Neutrophil (primary cell): ENCODE measurements at regions not wholly inside any gene's neighbourhood (a gene's known extent, or its start where the extent isn't known, plus 50 kb on each side); places are given as distances from the start of the nearest gene placed in this dataset.
"Not testable (repeated sequence)": the region's sequence is repeated elsewhere in the genome, so short reads cannot be mapped to it uniquely, and the experiment has no call there.

Source experiments
- H3K27ac ChIP-seq: fragments of 200-600 bp; sonication (generic); 2 replicates; pipeline ENCODE4 v1.5.1; 2016; ENCODE audit warnings: mild to moderate bottlenecking, moderate library complexity
- H3K27me3 ChIP-seq: fragments of 200-600 bp; sonication (generic); 2 replicates; pipeline ENCODE4 v1.6.0; 2016; ENCODE audit warnings: mild to moderate bottlenecking
- H3K36me3 ChIP-seq: fragments of 200-600 bp; sonication (generic); 2 replicates; pipeline ENCODE4 v1.5.1; 2017
- H3K4me1 ChIP-seq, 2 experiments: fragments of 200-600 bp in 1 of 2; sonication (generic) in 1 of 2; 1 replicate in 1 of 2; 2 replicates in 1 of 2; pipeline versions ENCODE4 v1.5.1 to v1.6.1; 2013 to 2016; ENCODE audit warnings: low read depth in 1 of 2, low read length in 1 of 2, mild to moderate bottlenecking in 1 of 2, moderate library complexity in 1 of 2; ENCODE audit not compliant: control insufficient read depth in 1 of 2, insufficient read depth in 1 of 2
- H3K4me3 ChIP-seq, 2 experiments: fragments of 200-600 bp in 1 of 2; sonication (generic) in 1 of 2; 1 replicate in 1 of 2; 2 replicates in 1 of 2; pipeline ENCODE4 v1.5.1; 2013 to 2016; ENCODE audit warnings: low read depth in 1 of 2, low read length in 1 of 2, mild to moderate bottlenecking in 1 of 2, moderate library complexity in 1 of 2
- H3K9me3 ChIP-seq: fragments of 200-600 bp; sonication (generic); 2 replicates; pipeline ENCODE4 v1.5.1; 2016
- CTCF ChIP-seq: fragments of 200-600 bp; sonication (generic); IDR thresholded peaks from 2 replicates; pipeline ENCODE4 v1.5.1; 2016; ENCODE audit warnings: antibody characterized with exemption

- Histone ChIP-seq H3K27ac (no peak overlapping the region), H3K36me3 (no peaks in the 10 kb centered on the region)
These were observed 109.2 kb upstream of the EMB start for GRCh38 chr5:50550267-50550666.

GRCh38 chr5:50550993-50551392 is 109.9 kb upstream of the EMB start:
- no peak overlapping the region for H3K4me3 ChIP-seq
- H3K27me3 ChIP-seq = no peaks in the 10 kb centered on the region
- H3K9me3 ChIP-seq = no peaks in the 10 kb centered on the region
- no peak overlapping the region for H3K27ac ChIP-seq
- H3K4me1 ChIP-seq = peaks cover 6 to 9% of the 10 kb centered on the region in 2 experiments
- H3K36me3 ChIP-seq = no peaks in the 10 kb centered on the region
- TF ChIP-seq CTCF = no peak

More at GRCh38 chr5:50550267-50550666, 109.2 kb upstream of the EMB start:
- TF ChIP-seq CTCF = no peak
- Histone ChIP-seq H3K4me1 (peaks cover 6 to 9% of the 10 kb centered on the region in 2 experiments), H3K9me3 (no peaks in the 10 kb centered on the region), H3K4me3 (no peak overlapping the region), H3K27me3 (no peaks in the 10 kb centered on the region)

GRCh38 chr5:50553560-50553984 is 112.5 kb upstream of the EMB start:
- peaks cover 6 to 9% of the 10 kb centered on the region in 2 experiments for H3K4me1 ChIP-seq
- no peaks in the 10 kb centered on the region for H3K27me3 ChIP-seq
- H3K9me3 ChIP-seq = no peaks in the 10 kb centered on the region
- no peak overlapping the region for H3K27ac ChIP-seq
- TF ChIP-seq CTCF = no peak
- no peak overlapping the region for H3K4me3 ChIP-seq
- H3K36me3 ChIP-seq = no peaks in the 10 kb centered on the region

- not testable (repeated sequence) for H3K27me3 ChIP-seq, H3K27ac ChIP-seq, H3K9me3 ChIP-seq, H3K36me3 ChIP-seq, H3K4me3 ChIP-seq
- H3K4me1 ChIP-seq = peaks cover 2 to 12% of the 10 kb centered on the region in 2 experiments
These were observed 107.8 kb upstream of the PARP8 start for GRCh38 chr5:50558640-50559039.

GRCh38 chr5:50559955-50560354 is 106.5 kb upstream of the PARP8 start:
- Histone ChIP-seq H3K36me3 (no peaks in the 10 kb centered on the region), H3K27me3 (no peaks in the 10 kb centered on the region), H3K27ac (no peak overlapping the region), H3K4me3 (no peak overlapping the region), H3K4me1 (peaks cover 0 to 8% of the 10 kb centered on the region in 2 experiments), H3K9me3 (no peaks in the 10 kb centered on the region)
- TF ChIP-seq CTCF = no peak

- Histone ChIP-seq H3K4me3 (no peak overlapping the region), H3K9me3 (no peaks in the 10 kb centered on the region), H3K36me3 (no peaks in the 10 kb centered on the region), H3K27me3 (no peaks in the 10 kb centered on the region), H3K4me1 (peaks cover 0 to 8% of the 10 kb centered on the region in 2 experiments), H3K27ac (no peak overlapping the region)
- TF ChIP-seq CTCF = no peak
These were observed 103.7 kb upstream of the PARP8 start for GRCh38 chr5:50562694-50563093.
